GM19043 (cell line): ENCODE measurements at regions not wholly inside any gene's neighbourhood (a gene's known extent, or its start where the extent isn't known, plus 50 kb on each side); places are given as distances from the start of the nearest gene placed in this dataset.
"Not testable (repeated sequence)": the region's sequence is repeated elsewhere in the genome, so short reads cannot be mapped to it uniquely, and the experiment has no call there.

ENCODE experiments used
- ATAC-seq: cut with Tn5 transposase; IDR thresholded peaks from one replicate; pipeline ENCODE4 v1.9.1; 2021; ENCODE audit warnings: low read depth; ENCODE audit not compliant: unreplicated experiment

GRCh38 chr18:47682876-47683275, 247.6 kb downstream of the SMAD2 start:
- no peak for ATAC-seq

DNA sequence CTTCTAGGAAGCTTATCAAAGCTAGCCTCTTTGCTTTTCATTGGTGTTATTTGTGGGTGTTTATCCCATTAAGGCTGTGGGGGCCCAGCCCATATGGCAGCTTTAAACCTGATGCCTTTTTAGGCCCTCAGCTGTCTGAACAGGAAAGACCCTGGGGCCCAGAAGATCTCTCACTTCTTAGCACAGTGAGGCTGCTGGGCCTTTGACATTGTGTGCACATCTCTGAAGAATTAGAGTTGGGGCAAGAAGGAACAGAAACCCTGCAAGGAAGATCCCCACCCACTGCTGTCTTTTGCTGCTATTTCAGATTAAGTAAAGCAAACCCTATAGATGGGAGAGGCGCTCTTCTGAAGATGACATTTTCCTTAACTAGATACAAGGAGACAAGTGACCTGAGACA, 250.0 kb downstream of the SMAD2 start:
- no peak for ATAC-seq

GRCh38 chr18:47679864-47680263, 250.6 kb downstream of the SMAD2 start:
- no peak for ATAC-seq

- no peak for ATAC-seq
These were observed 252.5 kb downstream of the SMAD2 start for GRCh38 chr18:47677952-47678351.

GRCh38 chr18:47669815-47670214, 260.6 kb downstream of the SMAD2 start:
- no peak for ATAC-seq

- no peak for ATAC-seq
These were observed 272.0 kb downstream of the SMAD2 start for GRCh38 chr18:47658498-47658897.

- ATAC-seq, result no peak
These were observed 275.5 kb downstream of the SMAD2 start for GRCh38 chr18:47654988-47655387.

DNA sequence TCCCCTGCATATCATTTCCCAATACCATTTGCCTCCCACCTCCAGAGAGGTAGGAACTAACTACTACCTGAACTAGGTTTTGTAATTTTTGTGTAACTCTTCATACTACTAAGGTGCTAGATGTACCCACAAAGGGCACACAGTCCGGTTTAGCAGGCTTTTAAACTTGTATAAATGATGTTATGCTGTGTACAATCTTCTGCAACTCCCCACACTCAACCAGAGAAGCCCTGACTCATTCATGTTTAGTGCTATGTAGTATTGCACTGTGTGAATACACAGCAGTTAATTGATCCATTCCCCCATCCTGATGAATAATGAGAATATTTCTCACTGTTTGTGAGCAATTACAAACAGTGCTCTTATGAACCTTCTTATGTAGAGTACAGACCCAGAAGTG, 285.6 kb downstream of the SMAD2 start:
- no peak for ATAC-seq

DNA sequence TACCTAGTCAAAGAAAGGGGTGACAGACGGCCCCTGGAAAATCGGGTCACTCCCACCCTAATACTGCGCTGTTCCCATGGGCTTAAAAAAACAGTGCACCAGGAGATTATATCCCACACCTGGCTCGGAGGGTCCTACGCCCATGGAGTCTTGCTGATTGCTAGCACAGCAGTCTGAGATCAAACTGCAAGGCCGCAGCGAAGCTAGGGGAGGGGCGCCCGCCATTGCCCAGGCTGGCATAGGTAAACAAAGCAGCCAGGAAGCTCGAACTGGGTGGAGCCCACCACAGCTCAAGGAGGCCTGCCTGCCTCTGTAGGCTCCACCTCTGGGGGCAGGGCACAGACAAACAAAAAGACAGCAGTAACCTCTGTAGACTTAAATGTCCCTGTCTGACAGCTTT, 292.9 kb downstream of the SMAD2 start:
- not testable (repeated sequence) for ATAC-seq

DNA sequence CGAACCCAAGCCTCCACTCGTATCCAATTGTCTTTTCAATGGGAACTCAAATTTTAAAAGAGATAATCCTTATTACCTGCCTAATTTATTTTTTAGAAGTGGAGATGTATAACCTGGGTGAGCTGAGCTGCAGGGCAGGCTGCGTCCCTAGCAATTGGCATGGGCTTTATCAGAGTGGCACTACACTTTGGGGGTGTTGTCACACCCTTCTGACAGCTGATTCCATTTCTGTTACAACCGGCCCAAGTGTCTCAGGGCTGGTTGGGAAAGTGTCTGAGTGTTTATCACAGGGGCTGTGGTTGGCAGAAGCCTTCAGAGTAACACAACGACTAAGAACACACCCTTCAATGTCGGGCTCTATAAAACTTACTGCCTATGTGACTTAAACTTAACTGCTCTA, 295.0 kb downstream of the SMAD2 start:
- ATAC-seq, result no peak

- no peak for ATAC-seq
These were observed 297.4 kb downstream of the SMAD2 start for GRCh38 chr18:47632970-47633635.

GRCh38 chr18:47628893-47629292, 301.6 kb downstream of the SMAD2 start:
- ATAC-seq, result no peak

DNA sequence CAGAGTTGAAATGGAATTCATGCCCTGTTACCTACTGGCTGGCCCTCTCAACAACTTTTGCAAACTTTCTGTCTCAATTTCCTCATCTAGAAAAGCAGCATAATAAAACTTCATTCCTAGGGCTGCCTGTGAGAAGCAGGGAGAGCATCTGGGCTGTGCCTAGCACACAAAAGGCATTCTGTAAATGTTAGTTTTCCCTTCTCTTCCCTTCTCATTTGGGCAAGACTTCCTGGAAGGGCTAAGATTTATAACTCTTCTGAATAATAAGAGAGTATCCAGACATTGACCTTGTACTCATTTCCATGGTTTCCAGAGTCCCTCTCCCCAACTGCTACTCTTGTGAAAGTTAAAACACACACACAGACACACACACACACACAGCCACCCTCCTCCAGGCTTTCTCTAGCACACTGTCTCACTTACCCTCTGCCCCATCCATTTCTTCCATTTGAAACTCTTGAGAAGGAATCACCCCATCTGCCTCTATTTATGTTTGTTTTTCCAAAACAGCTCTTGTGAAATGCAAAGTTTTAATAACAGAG, 302.1 kb downstream of the SMAD2 start:
- ATAC-seq, result no peak

GRCh38 chr18:47627030-47627429, 303.4 kb downstream of the SMAD2 start:
- no peak for ATAC-seq

DNA sequence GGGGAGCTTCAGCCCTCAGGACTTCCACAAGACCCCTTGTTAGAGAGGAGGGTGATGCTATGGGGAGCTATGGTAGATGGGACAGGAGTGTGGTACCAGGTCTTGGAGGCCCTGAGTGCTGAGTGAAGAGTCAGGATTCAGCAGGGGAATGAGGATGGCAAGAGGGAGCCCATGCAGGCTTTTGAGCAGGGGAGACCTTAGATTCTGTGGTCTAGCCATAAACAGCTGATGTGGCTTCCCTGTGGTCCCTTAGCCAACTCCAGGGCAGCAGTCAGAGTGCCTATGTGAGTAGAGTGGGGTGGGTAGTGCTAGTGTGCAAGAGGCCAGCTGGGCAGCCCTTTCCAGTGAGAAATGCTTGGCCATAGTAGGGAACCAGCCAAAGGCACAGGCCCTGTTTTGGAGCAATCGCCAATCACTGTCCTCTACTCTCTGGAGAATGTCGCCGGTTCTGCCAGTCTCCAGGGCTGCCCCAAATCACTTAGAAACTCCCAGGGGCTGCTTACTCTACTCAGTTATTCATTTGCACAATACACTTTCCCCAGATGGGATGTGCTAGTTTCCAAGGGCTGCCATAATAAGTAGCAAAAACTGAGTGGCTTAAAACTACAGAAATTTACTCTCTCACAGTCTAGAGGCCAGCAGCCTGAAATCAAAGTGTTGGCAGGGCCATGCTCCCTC, 310.5 kb downstream of the SMAD2 start:
- no peak for ATAC-seq

DNA sequence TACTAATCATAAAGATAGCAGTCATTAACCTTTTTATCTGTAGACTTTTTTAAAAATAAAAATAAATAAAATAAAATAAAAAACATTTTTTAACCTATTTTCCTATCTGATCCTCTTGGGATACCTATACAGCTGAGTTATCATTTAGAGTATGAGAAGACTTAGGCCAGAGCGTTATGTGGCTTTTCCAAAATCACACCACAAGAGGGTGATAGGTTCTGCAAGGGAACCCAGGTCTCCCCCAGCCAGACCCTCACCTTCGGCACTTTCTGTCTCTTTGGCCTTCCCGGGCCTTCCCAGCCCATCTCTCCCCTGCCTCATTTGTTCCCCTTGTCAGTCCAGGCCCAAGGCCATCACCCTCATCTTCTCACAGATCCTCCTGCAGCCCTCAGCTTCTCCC, 311.7 kb downstream of the SMAD2 start:
- no peak for ATAC-seq

DNA sequence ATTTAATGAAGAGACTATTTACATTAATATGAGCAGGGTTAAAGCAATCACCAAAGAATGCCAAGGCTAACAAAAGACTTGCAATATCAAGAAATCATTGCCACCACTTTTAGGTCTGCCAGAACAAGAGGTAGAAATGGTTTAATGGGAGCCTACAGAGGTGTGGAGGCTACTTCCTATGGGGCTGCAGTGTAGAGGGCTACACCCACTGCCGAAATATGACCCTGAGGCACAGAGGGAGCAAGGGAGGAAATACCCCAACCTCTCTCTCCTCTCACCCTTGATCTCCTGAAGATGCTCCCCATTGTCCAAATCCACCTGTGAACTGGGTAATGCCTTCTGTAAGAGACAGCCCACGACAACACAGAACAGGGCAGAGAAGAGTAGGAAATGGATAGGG, 315.4 kb downstream of the SMAD2 start:
- ATAC-seq, result no peak

DNA sequence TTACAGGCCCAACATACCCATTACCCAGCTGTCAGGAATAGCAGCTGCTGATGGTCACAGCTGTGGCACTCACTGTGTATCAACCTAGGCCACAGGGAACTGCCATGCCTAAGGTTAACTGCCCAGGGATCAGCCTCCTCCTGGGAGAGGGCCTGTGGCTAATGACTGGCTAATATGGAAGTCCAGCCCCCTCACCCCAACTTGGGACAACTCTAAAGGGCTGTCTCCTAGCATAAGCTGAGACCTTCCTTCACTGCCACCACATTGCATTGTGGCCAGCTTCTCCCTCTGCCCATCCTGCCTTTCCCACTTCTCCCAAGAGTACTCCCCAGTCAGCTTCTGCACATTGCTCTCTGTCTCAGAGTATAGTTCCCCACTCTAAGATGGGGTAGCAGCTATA, 316.5 kb downstream of the SMAD2 start:
- no peak for ATAC-seq

GRCh38 chr18:47611649-47612048, 318.8 kb downstream of the SMAD2 start:
- no peak for ATAC-seq

DNA sequence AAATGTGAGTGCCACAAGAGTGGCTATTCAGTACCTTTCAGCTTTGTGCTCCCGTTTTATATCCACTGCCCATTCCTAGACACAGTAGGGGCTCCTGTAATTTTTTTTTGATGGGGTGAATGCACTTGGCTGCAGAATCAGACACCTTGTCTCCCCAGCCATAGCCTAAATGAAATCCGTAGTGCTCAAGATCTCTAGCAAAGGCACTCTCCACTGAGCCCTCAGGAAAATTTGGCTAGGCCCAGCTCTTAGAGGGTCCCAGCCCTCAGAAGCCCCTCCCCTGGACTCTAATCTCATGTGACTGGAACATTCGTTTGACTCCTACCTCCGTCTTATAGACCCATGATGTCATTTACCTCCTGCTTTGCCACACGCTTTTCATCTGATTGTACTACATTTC, 323.9 kb downstream of the SMAD2 start:
- no peak for ATAC-seq

- ATAC-seq, result no peak
These were observed 325.4 kb downstream of the SMAD2 start for GRCh38 chr18:47605093-47605492.

- ATAC-seq, result no peak
These were observed 326.4 kb downstream of the SMAD2 start for GRCh38 chr18:47604021-47604420.
